Gastroesophageal sphincter (tissue), 3 donors: ENCODE measurements at regions not wholly inside any gene's neighbourhood (a gene's known extent, or its start where the extent isn't known, plus 50 kb on each side); places are given as distances from the start of the nearest gene placed in this dataset.

Experiments used
- EP300 ChIP-seq: sonication (generic); formaldehyde crosslinking; IDR thresholded peaks from one replicate; pipeline ENCODE4 v1.6.1; 2017; ENCODE audit warnings: antibody characterized with exemption, mild to moderate bottlenecking
- POLR2A ChIP-seq, 2 donors: fragments of 450-650 bp; IDR thresholded peaks; one replicate each; pipeline ENCODE4 v1.6.1; 2017; ENCODE audit warnings: antibody characterized with exemption in 2 of 2, mild to moderate bottlenecking in 2 of 2, moderate library complexity in 1 of 2
- POLR2AphosphoS5 ChIP-seq: sonication (generic); formaldehyde crosslinking; IDR thresholded peaks from one replicate; pipeline ENCODE4 v1.6.1; 2017; ENCODE audit warnings: antibody characterized with exemption
- TF ChIP-seq, protein P1 (sequence below), 4 experiments: fragments of 200-600 bp in 2 of 4; fragments of 450-650 bp in 2 of 4; sonication (generic) in 1 of 4; IDR thresholded peaks; one replicate each; pipeline ENCODE4 v1.5.1; 2017 to 2019; ENCODE audit warnings: antibody characterized with exemption in 4 of 4, mild to moderate bottlenecking in 2 of 4, moderate library complexity in 2 of 4

- TF ChIP-seq, protein P1, sequence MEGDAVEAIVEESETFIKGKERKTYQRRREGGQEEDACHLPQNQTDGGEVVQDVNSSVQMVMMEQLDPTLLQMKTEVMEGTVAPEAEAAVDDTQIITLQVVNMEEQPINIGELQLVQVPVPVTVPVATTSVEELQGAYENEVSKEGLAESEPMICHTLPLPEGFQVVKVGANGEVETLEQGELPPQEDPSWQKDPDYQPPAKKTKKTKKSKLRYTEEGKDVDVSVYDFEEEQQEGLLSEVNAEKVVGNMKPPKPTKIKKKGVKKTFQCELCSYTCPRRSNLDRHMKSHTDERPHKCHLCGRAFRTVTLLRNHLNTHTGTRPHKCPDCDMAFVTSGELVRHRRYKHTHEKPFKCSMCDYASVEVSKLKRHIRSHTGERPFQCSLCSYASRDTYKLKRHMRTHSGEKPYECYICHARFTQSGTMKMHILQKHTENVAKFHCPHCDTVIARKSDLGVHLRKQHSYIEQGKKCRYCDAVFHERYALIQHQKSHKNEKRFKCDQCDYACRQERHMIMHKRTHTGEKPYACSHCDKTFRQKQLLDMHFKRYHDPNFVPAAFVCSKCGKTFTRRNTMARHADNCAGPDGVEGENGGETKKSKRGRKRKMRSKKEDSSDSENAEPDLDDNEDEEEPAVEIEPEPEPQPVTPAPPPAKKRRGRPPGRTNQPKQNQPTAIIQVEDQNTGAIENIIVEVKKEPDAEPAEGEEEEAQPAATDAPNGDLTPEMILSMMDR (IDR thresholded peaks at IDR 0.05) = no peak
- no peak for TF ChIP-seq EP300
- TF ChIP-seq POLR2AphosphoS5 = no peak
- TF ChIP-seq POLR2A (IDR thresholded peaks at IDR 0.05) = no peak
Measured at GRCh38 chr7:51982653-51983052, 666.0 kb upstream of the COBL start.
